HepG2 (cell line): ENCODE measurements at regions not wholly inside any gene's neighbourhood (a gene's known extent, or its start where the extent isn't known, plus 50 kb on each side); places are given as distances from the start of the nearest gene placed in this dataset.

Source experiments
- ATAC-seq: fragments of 200-7000 bp; cut with Tn5 transposase; 3 replicates; pipeline ENCODE4 v1.9.1; 2020; ENCODE audit warnings: mild to moderate bottlenecking, moderate library complexity
- BruUV-seq: library from RNA; stranded (reverse); fragments of 400-500 nt; replicated peaks from 2 replicates; lab custom pipeline; 2021; lab: Mats Ljungman, UMichigan
- CTCF ChIA-PET: fragments of 300-600 bp; formaldehyde crosslinking; extraction: SDS; loops from one replicate; lab custom pipeline; 2021; ENCODE audit warnings: low total read pairs, inconsistent platforms, low intra/inter-chr PET ratio; lab: Yijun Ruan, JAX
- POLR2A ChIA-PET: fragments of 350-600 bp; sonication (Branson Sonifier 250); formaldehyde crosslinking; loops from one replicate; lab custom pipeline; 2020; ENCODE audit warnings: antibody characterized with exemption, inconsistent platforms; lab: Yijun Ruan, JAX
- DNase-seq: peaks from one replicate; pipeline ENCODE4 v3.0.0-alpha.2; 2015; ENCODE audit warnings: low spot score
- FAIRE-seq: peaks from 3 replicates; lab custom pipeline; 2011; peaks lifted over from hg19 to GRCh38; lab: Jason Lieb, UNC
- H2AFZ ChIP-seq: one replicate; pipeline ENCODE4 v1.6.1; 2011; ENCODE audit warnings: low read length, inconsistent platforms
- H3K27ac ChIP-seq: fragments of 300-600 bp; 3 replicates; pipeline ENCODE4 v1.8.0; 2011; ENCODE audit warnings: mixed run types, mild to moderate bottlenecking, mixed read lengths, low read length, inconsistent platforms; ENCODE audit not compliant: insufficient read depth; ENCODE audit errors: extremely low read length
- H3K27me3 ChIP-seq, 2 experiments: fragments of 200-600 bp in 1 of 2; 2 replicates in 1 of 2; 3 replicates in 1 of 2; pipeline versions ENCODE4 v1.6.0 to v1.8.0; 2011; ENCODE audit warnings: low read length in 2 of 2, mild to moderate bottlenecking in 2 of 2, moderate library complexity in 2 of 2, inconsistent platforms in 1 of 2; ENCODE audit not compliant: insufficient read depth in 2 of 2, control insufficient read depth in 1 of 2
- H3K36me3 ChIP-seq, 2 experiments: fragments of 200-600 bp in 1 of 2; replicated peaks in 1 of 2; 2 replicates in 1 of 2; 3 replicates in 1 of 2; pipeline versions ENCODE4 v1.5.1 to v1.8.0; 2011; ENCODE audit warnings: low read length in 2 of 2, inconsistent platforms in 1 of 2; ENCODE audit not compliant: insufficient read depth in 2 of 2, control insufficient read depth in 1 of 2
- H3K4me1 ChIP-seq: 2 replicates; pipeline ENCODE4 v1.5.1; 2012; ENCODE audit warnings: low read length, inconsistent platforms; ENCODE audit not compliant: insufficient read depth
- H3K4me2 ChIP-seq: 2 replicates; pipeline ENCODE4 v1.6.0; 2011; ENCODE audit warnings: low read depth, low read length, inconsistent platforms
- H3K4me3 ChIP-seq, 3 experiments: fragments of 200-600 bp in 1 of 3; sonication (generic), shearing (Covaris generic) in 1 of 3; replicated peaks in 1 of 3; 2 replicates each; pipeline ENCODE4 v1.5.1; 2011 to 2016; ENCODE audit warnings: low read length in 3 of 3, inconsistent platforms in 2 of 3, low read depth in 2 of 3, mild to moderate bottlenecking in 2 of 3, control low read depth in 1 of 3, mixed read lengths in 1 of 3; ENCODE audit not compliant: insufficient read depth in 1 of 3
- H3K79me2 ChIP-seq: one replicate; pipeline ENCODE4 v1.6.1; 2011; ENCODE audit warnings: low read length, inconsistent platforms; ENCODE audit not compliant: insufficient read depth
- H3K9ac ChIP-seq: 2 replicates; pipeline ENCODE4 v1.6.0; 2011; ENCODE audit warnings: mild to moderate bottlenecking, low read depth, low read length, inconsistent platforms; ENCODE audit not compliant: insufficient read depth
- H3K9me3 ChIP-seq: 2 replicates; pipeline ENCODE4 v1.5.1; 2012; ENCODE audit warnings: mild to moderate bottlenecking, low read length
- H4K20me1 ChIP-seq: 2 replicates; pipeline ENCODE4 v1.6.0; 2011; ENCODE audit warnings: inconsistent platforms, mild to moderate bottlenecking, low read length, moderate library complexity; ENCODE audit not compliant: insufficient read depth
- AGO1 ChIP-seq: fragments of 200-400 bp; formaldehyde crosslinking; IDR thresholded peaks from 2 replicates; pipeline ENCODE4 v1.6.1; 2017; ENCODE audit warnings: mild to moderate bottlenecking, low read depth, low read length, moderate library complexity; ENCODE audit not compliant: poor library complexity, severe bottlenecking
- GTF2F1 ChIP-seq: fragments of 150-350 bp; IDR thresholded peaks from 2 replicates; pipeline ENCODE4 v1.6.1; 2014; ENCODE audit warnings: low read length
- MAF1 ChIP-seq: sonication (generic); formaldehyde crosslinking; IDR thresholded peaks from 2 replicates; pipeline ENCODE4 v1.5.0; 2020; ENCODE audit warnings: missing genetic modification reagents, borderline replicate concordance
- RFX1 ChIP-seq: fragments of 450-650 bp; IDR thresholded peaks from 2 replicates; pipeline ENCODE4 v1.6.1; 2017
- SMARCC2 ChIP-seq: fragments of 450-650 bp; IDR thresholded peaks from 2 replicates; pipeline ENCODE4 v1.6.1; 2017; ENCODE audit warnings: antibody characterized with exemption, mild to moderate bottlenecking
- TEAD2 ChIP-seq: sonication (generic); formaldehyde crosslinking; IDR thresholded peaks from 2 replicates; pipeline ENCODE4 v1.9.0; 2021; ENCODE audit warnings: missing genetic modification reagents
- THYN1 ChIP-seq: sonication (generic); formaldehyde crosslinking; IDR thresholded peaks from 2 replicates; pipeline ENCODE4 v1.8.1; 2023; ENCODE audit warnings: low read depth, mild to moderate bottlenecking, moderate library complexity, missing genetic modification reagents, borderline replicate concordance
- ZNF274 ChIP-seq: sonication (generic); formaldehyde crosslinking; IDR thresholded peaks from 2 replicates; pipeline ENCODE4 v1.5.1; 2020; ENCODE audit warnings: mild to moderate bottlenecking, missing genetic modification reagents
- ZNF350 ChIP-seq: sonication (generic); formaldehyde crosslinking; IDR thresholded peaks from 2 replicates; pipeline ENCODE4 v1.4.0; 2020; ENCODE audit warnings: mild to moderate bottlenecking, low read depth, missing genetic modification reagents, borderline replicate concordance
- ZNF7 ChIP-seq: IDR thresholded peaks from 2 replicates; pipeline ENCODE4 v1.6.1; 2016; ENCODE audit warnings: missing biosample characterization, missing genetic modification reagents
- WGBS: methylation state at CpG from one replicate; pipeline ENCODE4 v1.1.6; 2017; ENCODE audit warnings: low lambda C conversion rate; 5-methylcytosine and 5-hydroxymethylcytosine counted together
- in situ Hi-C: cut with HindIII; loops from 2 replicates; pipeline ENCODE4 v1.10.0; 2017; ENCODE audit warnings: low pct_unique_long_range_greater_than_20kb; ENCODE audit not compliant: extremely low pct_ligation_motif_present
- intact Hi-C: fragments of 100-400 bp; cut with micrococcal nuclease; formaldehyde crosslinking; loops from one replicate; pipeline ENCODE4 v1.10.0; 2022; ENCODE audit not compliant: unreplicated experiment
- TF ChIP-seq, protein P1 (sequence below): sonication (generic); formaldehyde crosslinking; conservative IDR thresholded peaks from 2 replicates; pipeline ENCODE4 v1.4.0; 2020; ENCODE audit warnings: missing genetic modification reagents

DNA sequence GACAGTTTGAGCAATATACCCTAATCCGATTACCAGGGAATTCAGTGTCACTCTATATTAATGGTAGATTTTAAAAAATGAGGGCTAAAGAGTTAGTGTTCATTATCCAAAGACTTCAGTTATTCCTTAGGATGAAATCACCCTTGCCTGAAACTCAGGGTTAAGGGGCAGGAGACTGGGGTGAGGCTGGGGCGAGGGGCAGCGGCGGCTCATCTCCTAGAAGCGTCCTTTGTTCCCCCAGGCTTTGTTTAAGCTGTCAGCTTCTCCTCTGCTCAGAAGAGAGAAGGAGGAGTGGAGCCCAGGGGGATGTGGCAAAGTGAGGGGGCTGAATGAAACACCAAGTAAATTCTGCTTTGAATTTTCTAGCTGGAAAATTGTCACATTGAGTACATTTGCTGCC is 117.7 kb upstream of the ELAC2 start:
- no TSS peak for BruUV-seq
- H3K9ac ChIP-seq = no peak overlapping the region
- H3K79me2 ChIP-seq = no peaks in the 10 kb centered on the region
- CTCF ChIA-PET = no interaction called here
- peaks cover 0 to 6% of the 10 kb centered on the region in 2 experiments; a peak in 2 of 5 replicates for H3K27me3 ChIP-seq
- in situ Hi-C loops = no loop called here
- ATAC-seq (no peak), FAIRE-seq (no peak), DNase-seq (no peak)
- no peak overlapping the region for H3K27ac ChIP-seq
- WGBS = 16% methylated on average over 5 of the region's 5 CpGs
- no peak overlapping the region for H3K4me2 ChIP-seq
- POLR2A ChIA-PET = no interaction called here
- intact Hi-C loops = no loop called here
- H2AFZ ChIP-seq = no peak overlapping the region
- no peaks in the 10 kb centered on the region for H3K4me1 ChIP-seq
- no peak for TF ChIP-seq AGO1
- no peak for TF ChIP-seq MAF1
- TF ChIP-seq ZNF7 (CRISPR knock-in tag) = no peak
- TF ChIP-seq GTF2F1 = no peak
- TF ChIP-seq, protein P1, sequence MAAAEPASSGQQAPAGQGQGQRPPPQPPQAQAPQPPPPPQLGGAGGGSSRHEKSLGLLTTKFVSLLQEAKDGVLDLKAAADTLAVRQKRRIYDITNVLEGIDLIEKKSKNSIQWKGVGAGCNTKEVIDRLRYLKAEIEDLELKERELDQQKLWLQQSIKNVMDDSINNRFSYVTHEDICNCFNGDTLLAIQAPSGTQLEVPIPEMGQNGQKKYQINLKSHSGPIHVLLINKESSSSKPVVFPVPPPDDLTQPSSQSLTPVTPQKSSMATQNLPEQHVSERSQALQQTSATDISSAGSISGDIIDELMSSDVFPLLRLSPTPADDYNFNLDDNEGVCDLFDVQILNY (CRISPR knock-in tag) = no peak
- no peak for TF ChIP-seq THYN1 (CRISPR knock-in tag)
- TF ChIP-seq TEAD2 (CRISPR knock-in tag) = no peak
- no peak for TF ChIP-seq ZNF350
- TF ChIP-seq ZNF274 = no peak
- TF ChIP-seq SMARCC2 = no peak
- TF ChIP-seq RFX1 = no peak
- H3K36me3 ChIP-seq = no peaks in the 10 kb centered on the region
- peaks cover 18% of the 10 kb centered on the region for H3K9me3 ChIP-seq
- no peak overlapping the region for H3K4me3 ChIP-seq
- no peaks in the 10 kb centered on the region for H4K20me1 ChIP-seq
